Breast epithelium (tissue), 3 donors: ENCODE measurements at regions not wholly inside any gene's neighbourhood (a gene's known extent, or its start where the extent isn't known, plus 50 kb on each side); places are given as distances from the start of the nearest gene placed in this dataset.

Source experiments
- POLR2A ChIP-seq: fragments of 450-650 bp; IDR thresholded peaks from one replicate; pipeline ENCODE4 v1.6.1; 2016; ENCODE audit warnings: antibody characterized with exemption, mild to moderate bottlenecking, moderate library complexity
- POLR2AphosphoS5 ChIP-seq, 3 donors: sonication (generic); formaldehyde crosslinking; IDR thresholded peaks; one replicate each; pipeline ENCODE4 v1.6.1; 2017; ENCODE audit warnings: antibody characterized with exemption in 3 of 3
- TF ChIP-seq, protein P1 (sequence below), 3 donors: fragments of 450-650 bp; IDR thresholded peaks; one replicate each; pipeline ENCODE4 v1.5.1; 2016 to 2017; ENCODE audit warnings: antibody characterized with exemption in 3 of 3, mild to moderate bottlenecking in 3 of 3, moderate library complexity in 3 of 3

- TF ChIP-seq POLR2AphosphoS5 (IDR thresholded peaks at IDR 0.05) (no peak), POLR2A (no peak)
- TF ChIP-seq, protein P1, sequence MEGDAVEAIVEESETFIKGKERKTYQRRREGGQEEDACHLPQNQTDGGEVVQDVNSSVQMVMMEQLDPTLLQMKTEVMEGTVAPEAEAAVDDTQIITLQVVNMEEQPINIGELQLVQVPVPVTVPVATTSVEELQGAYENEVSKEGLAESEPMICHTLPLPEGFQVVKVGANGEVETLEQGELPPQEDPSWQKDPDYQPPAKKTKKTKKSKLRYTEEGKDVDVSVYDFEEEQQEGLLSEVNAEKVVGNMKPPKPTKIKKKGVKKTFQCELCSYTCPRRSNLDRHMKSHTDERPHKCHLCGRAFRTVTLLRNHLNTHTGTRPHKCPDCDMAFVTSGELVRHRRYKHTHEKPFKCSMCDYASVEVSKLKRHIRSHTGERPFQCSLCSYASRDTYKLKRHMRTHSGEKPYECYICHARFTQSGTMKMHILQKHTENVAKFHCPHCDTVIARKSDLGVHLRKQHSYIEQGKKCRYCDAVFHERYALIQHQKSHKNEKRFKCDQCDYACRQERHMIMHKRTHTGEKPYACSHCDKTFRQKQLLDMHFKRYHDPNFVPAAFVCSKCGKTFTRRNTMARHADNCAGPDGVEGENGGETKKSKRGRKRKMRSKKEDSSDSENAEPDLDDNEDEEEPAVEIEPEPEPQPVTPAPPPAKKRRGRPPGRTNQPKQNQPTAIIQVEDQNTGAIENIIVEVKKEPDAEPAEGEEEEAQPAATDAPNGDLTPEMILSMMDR (IDR thresholded peaks at IDR 0.05), result no peak
Observed at GRCh38 chr3:4065554-4065953, 237.6 kb upstream of the SETMAR start.
